HUDEP-2 (cell line): ENCODE measurements at regions not wholly inside any gene's neighbourhood (a gene's known extent, or its start where the extent isn't known, plus 50 kb on each side); places are given as distances from the start of the nearest gene placed in this dataset.
"Not testable (repeated sequence)": the region's sequence is repeated elsewhere in the genome, so short reads cannot be mapped to it uniquely, and the experiment has no call there.

Source experiments
- DNase-seq, 76 experiments: peaks; one replicate each; lab custom pipeline; 2025; ENCODE audit not compliant: unreplicated experiment in 76 of 76; lab: John Stamatoyannopoulos, UW

GRCh38 chr13:50256536-50257321 lies 241.5 kb downstream of the KCNRG start:
- not testable (repeated sequence) for DNase-seq

GRCh38 chr13:50257646-50258045 lies 242.4 kb downstream of the KCNRG start:
- no peak for DNase-seq

GRCh38 chr13:50261130-50261901 lies 246.1 kb downstream of the KCNRG start:
- DNase-seq = no peak

- no peak for DNase-seq
Measured at GRCh38 chr13:50267066-50267465, 251.8 kb downstream of the KCNRG start.

- DNase-seq = no peak
Measured at GRCh38 chr13:50267917-50268316, 252.7 kb downstream of the KCNRG start.

GRCh38 chr13:50268500-50268899 lies 253.3 kb downstream of the KCNRG start:
- no peak for DNase-seq

GRCh38 chr13:50274181-50274580 lies 258.9 kb downstream of the KCNRG start:
- DNase-seq = no peak

GRCh38 chr13:50275392-50276063 lies 260.3 kb downstream of the KCNRG start:
- DNase-seq = no peak

GRCh38 chr13:50276550-50276949 lies 261.3 kb downstream of the KCNRG start:
- DNase-seq = no peak

- DNase-seq = peak in 1 of 76 experiments; percentile 5
Measured at GRCh38 chr13:50277127-50277526, 261.9 kb downstream of the KCNRG start.

- no peak for DNase-seq
Measured at GRCh38 chr13:50277906-50278305, 262.7 kb downstream of the KCNRG start.

- DNase-seq = no peak
Measured at GRCh38 chr13:50280441-50280937, 265.2 kb downstream of the KCNRG start.

- no peak for DNase-seq
Measured at GRCh38 chr13:50282016-50282415, 266.8 kb downstream of the KCNRG start.

- DNase-seq = no peak
Measured at GRCh38 chr13:50283017-50283416, 267.8 kb downstream of the KCNRG start.

GRCh38 chr13:50284540-50284939 lies 269.3 kb downstream of the KCNRG start:
- DNase-seq = no peak

- DNase-seq = no peak
Measured at GRCh38 chr13:50285283-50285682, 270.0 kb downstream of the KCNRG start.

GRCh38 chr13:50286324-50286723 lies 271.1 kb downstream of the KCNRG start:
- DNase-seq = no peak

GRCh38 chr13:50290186-50290585 lies 274.9 kb downstream of the KCNRG start:
- DNase-seq = no peak

GRCh38 chr13:50291611-50292010 lies 276.4 kb downstream of the KCNRG start:
- no peak for DNase-seq

- DNase-seq = no peak
Measured at GRCh38 chr13:50292081-50292480, 276.8 kb downstream of the KCNRG start.

- not testable (repeated sequence) for DNase-seq
Measured at GRCh38 chr13:50294425-50294824, 279.2 kb downstream of the KCNRG start.
